ENCODE measurements at regions not wholly inside any gene's neighbourhood (a gene's known extent, or its start where the extent isn't known, plus 50 kb on each side); places are given as distances from the start of the nearest gene placed in this dataset.

DNA sequence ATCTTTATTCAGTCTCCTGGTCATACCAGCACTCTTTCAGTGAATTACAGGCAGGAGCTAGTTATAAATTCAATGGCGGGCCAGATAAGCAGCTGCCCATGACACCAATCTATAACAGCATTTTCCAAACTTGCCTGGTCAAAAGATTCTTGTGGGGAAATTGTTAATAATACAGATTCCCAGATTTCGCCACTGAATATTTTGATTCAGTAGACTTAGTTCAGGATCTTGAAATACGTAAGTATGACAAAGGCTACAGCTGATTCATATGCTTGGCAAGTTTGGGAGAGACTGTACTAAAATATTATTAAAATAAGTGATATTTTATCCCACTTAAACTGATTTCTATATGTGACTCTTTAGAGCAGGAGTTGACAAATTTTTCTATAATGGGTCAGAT is 119.3 kb downstream of the TMCO5A start:
- H3K4me3 ChIP-seq: no peak overlapping the region
- no peak overlapping the region for H3K27ac ChIP-seq
- TF ChIP-seq, protein P1, sequence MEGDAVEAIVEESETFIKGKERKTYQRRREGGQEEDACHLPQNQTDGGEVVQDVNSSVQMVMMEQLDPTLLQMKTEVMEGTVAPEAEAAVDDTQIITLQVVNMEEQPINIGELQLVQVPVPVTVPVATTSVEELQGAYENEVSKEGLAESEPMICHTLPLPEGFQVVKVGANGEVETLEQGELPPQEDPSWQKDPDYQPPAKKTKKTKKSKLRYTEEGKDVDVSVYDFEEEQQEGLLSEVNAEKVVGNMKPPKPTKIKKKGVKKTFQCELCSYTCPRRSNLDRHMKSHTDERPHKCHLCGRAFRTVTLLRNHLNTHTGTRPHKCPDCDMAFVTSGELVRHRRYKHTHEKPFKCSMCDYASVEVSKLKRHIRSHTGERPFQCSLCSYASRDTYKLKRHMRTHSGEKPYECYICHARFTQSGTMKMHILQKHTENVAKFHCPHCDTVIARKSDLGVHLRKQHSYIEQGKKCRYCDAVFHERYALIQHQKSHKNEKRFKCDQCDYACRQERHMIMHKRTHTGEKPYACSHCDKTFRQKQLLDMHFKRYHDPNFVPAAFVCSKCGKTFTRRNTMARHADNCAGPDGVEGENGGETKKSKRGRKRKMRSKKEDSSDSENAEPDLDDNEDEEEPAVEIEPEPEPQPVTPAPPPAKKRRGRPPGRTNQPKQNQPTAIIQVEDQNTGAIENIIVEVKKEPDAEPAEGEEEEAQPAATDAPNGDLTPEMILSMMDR (IDR thresholded peaks at IDR 0.05): no peak
- no peak for DNase-seq (ENCODE audit: low spot score)

DNA sequence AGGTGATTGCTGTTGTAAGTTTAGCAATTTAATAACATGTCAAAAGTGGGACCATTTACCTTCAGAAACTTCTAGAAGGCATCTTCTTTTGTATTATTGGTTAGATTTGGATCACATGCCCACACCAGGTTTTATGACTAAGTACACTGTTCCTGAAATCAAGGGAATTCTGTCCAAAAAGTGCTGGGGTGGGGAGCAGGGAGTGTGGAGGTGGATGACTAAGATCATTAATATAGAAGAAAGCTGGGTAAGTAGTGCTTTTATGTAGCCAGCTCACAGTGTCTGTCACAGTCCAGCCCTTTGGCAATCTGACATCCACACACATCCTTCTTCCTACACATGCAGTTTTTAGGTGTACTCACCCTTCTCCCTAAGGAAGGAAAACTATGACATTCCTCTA is 120.0 kb downstream of the TMCO5A start:
- TF ChIP-seq, protein P1 (IDR thresholded peaks at IDR 0.05): no peak

GRCh38 chr15:38058596-38059075 is 124.2 kb downstream of the TMCO5A start:
- TF ChIP-seq, protein P1 (IDR thresholded peaks at IDR 0.05): no peak
- DNase-seq (ENCODE audit: low spot score): no peak
- Histone ChIP-seq H3K4me3 (no peak overlapping the region), H3K27ac (no peak overlapping the region)

More for the DNA sequence above, 120.0 kb downstream of the TMCO5A start:
- H3K4me3 ChIP-seq: no peak overlapping the region
- DNase-seq (ENCODE audit: low spot score): no peak
- no peak overlapping the region for H3K27ac ChIP-seq

GRCh38 chr15:38059665-38060064 is 125.2 kb downstream of the TMCO5A start:
- H3K4me3 ChIP-seq: no peak overlapping the region
- TF ChIP-seq, protein P1 (IDR thresholded peaks at IDR 0.05): no peak
- no peak for DNase-seq (ENCODE audit: low spot score)

GRCh38 chr15:38061856-38062649 is 127.6 kb downstream of the TMCO5A start:
- DNase-seq (ENCODE audit: low spot score): no peak
- Histone ChIP-seq H3K27ac (no peak overlapping the region), H3K4me3 (no peak overlapping the region)
- TF ChIP-seq, protein P1 (IDR thresholded peaks at IDR 0.05): no peak

More at GRCh38 chr15:38059665-38060064, 125.2 kb downstream of the TMCO5A start:
- no peak overlapping the region for H3K27ac ChIP-seq

GRCh38 chr15:38062696-38063095 is 128.3 kb downstream of the TMCO5A start:
- no peak overlapping the region for H3K27ac ChIP-seq
- DNase-seq (ENCODE audit: low spot score): no peak
- no peak overlapping the region for H3K4me3 ChIP-seq
- TF ChIP-seq, protein P1 (IDR thresholded peaks at IDR 0.05): no peak

Data from coronary artery (tissue), 2 donors.